K562 (cell line): ENCODE measurements at regions not wholly inside any gene's neighbourhood (a gene's known extent, or its start where the extent isn't known, plus 50 kb on each side); places are given as distances from the start of the nearest gene placed in this dataset.

Experiments used
- CBX3 ChIP-seq, 2 experiments: IDR thresholded peaks; 1 replicate in 1 of 2; 2 replicates in 1 of 2; pipeline ENCODE4 v1.6.1; 2012; ENCODE audit warnings: inconsistent platforms in 2 of 2, low read length in 2 of 2, borderline replicate concordance in 1 of 2, control low read depth in 1 of 2
- CSDE1 ChIP-seq, 2 experiments: fragments of 450-650 bp; IDR thresholded peaks; 2 replicates each; pipeline ENCODE4 v1.6.1; 2016; ENCODE audit warnings: mild to moderate bottlenecking in 1 of 2
- CTCF ChIP-seq, 3 experiments: IDR thresholded peaks in 2 of 3; conservative IDR thresholded peaks in 1 of 3; 2 replicates each; pipeline ENCODE4 v1.5.1; 2011 to 2012; ENCODE audit warnings: low read length in 3 of 3, mild to moderate bottlenecking in 3 of 3, control low read depth in 2 of 3, improper control_type of control experiment in 1 of 3, inconsistent platforms in 1 of 3, low read depth in 1 of 3, mixed read lengths in 1 of 3, moderate library complexity in 1 of 3; ENCODE audit not compliant: insufficient read depth in 2 of 3
- EZH2 ChIP-seq: IDR thresholded peaks from 2 replicates; pipeline ENCODE4 v1.6.1; 2012; ENCODE audit warnings: low read depth, mild to moderate bottlenecking, inconsistent platforms, low read length, borderline replicate concordance
- HDAC2 ChIP-seq: fragments of 450-650 bp; IDR thresholded peaks from 2 replicates; pipeline ENCODE4 v1.6.1; 2016; ENCODE audit warnings: mild to moderate bottlenecking
- XRCC5 ChIP-seq: fragments of 200-400 bp; formaldehyde crosslinking; IDR thresholded peaks from 2 replicates; pipeline ENCODE4 v1.6.1; 2017; ENCODE audit warnings: low read depth, mild to moderate bottlenecking, low read length
- ZBTB8A ChIP-seq: fragments of 450-650 bp; IDR thresholded peaks from 2 replicates; pipeline ENCODE4 v1.6.1; 2018; ENCODE audit warnings: mild to moderate bottlenecking, moderate library complexity; ENCODE audit not compliant: partially characterized antibody
- ZNF134 ChIP-seq: fragments of 250-450 bp; sonication (Bioruptor Pico); conservative IDR thresholded peaks from 2 replicates; pipeline ENCODE4 v1.4.0; 2020
- ZNF518B ChIP-seq: fragments of 250-450 bp; sonication (Bioruptor Pico); IDR thresholded peaks from 2 replicates; pipeline ENCODE4 v1.5.0; 2021; ENCODE audit warnings: mild to moderate bottlenecking, moderate library complexity
- ZNF830 ChIP-seq: fragments of 250-450 bp; sonication (Bioruptor Pico); IDR thresholded peaks from 2 replicates; pipeline ENCODE4 v1.5.0; 2021; ENCODE audit warnings: mild to moderate bottlenecking
- TF ChIP-seq, protein P1 (sequence below): sonication (generic); formaldehyde crosslinking; IDR thresholded peaks from 2 replicates; pipeline ENCODE4 v1.4.0; 2020; ENCODE audit warnings: mild to moderate bottlenecking, missing genetic modification reagents
- TF ChIP-seq, protein P2 (sequence below), 2 experiments: fragments of 450-650 bp; formaldehyde crosslinking in 1 of 2; IDR thresholded peaks; 2 replicates each; pipeline versions ENCODE4 v1.4.0 to v1.6.1; 2014 to 2020; ENCODE audit warnings: mild to moderate bottlenecking in 2 of 2, borderline replicate concordance in 1 of 2, low read depth in 1 of 2

DNA sequence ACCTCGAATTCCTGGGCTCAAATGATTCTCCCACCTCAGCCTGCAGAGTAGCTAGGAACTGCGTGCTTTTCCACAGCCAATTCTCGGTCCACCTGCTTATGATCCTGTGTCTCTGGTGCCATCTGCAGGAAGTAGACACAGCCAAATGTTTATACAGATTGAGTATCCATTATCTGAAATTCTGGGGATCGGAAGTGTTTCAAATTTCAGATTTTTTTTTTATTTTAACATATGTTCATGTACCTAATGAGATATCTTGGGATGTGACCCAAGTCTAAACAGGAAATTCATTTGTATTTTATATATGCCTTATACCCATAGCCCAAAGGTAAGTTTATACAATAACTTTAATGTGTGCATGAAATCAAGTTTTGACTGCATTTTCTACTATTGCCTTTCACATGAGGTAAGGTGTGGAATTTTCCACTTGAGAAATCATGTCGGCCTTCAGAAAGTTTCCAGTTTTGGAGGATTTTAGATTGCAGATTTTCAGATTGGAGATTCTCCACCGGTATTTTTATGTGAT lies 89.5 kb downstream of the ESM1 start (continued):
- TF ChIP-seq, protein P1, sequence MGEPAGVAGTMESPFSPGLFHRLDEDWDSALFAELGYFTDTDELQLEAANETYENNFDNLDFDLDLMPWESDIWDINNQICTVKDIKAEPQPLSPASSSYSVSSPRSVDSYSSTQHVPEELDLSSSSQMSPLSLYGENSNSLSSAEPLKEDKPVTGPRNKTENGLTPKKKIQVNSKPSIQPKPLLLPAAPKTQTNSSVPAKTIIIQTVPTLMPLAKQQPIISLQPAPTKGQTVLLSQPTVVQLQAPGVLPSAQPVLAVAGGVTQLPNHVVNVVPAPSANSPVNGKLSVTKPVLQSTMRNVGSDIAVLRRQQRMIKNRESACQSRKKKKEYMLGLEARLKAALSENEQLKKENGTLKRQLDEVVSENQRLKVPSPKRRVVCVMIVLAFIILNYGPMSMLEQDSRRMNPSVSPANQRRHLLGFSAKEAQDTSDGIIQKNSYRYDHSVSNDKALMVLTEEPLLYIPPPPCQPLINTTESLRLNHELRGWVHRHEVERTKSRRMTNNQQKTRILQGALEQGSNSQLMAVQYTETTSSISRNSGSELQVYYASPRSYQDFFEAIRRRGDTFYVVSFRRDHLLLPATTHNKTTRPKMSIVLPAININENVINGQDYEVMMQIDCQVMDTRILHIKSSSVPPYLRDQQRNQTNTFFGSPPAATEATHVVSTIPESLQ (CRISPR knock-in tag), result no peak
- TF ChIP-seq ZNF830 (CRISPR knock-in tag), result no peak
- TF ChIP-seq ZNF134 (CRISPR knock-in tag), result no peak
- TF ChIP-seq CSDE1 (IDR thresholded peaks at IDR 0.05), result no peak
- no peak for TF ChIP-seq HDAC2
- TF ChIP-seq EZH2, result no peak
- no peak for TF ChIP-seq XRCC5
- TF ChIP-seq CBX3 (IDR thresholded peaks at IDR 0.05; ENCODE audit: borderline replicate concordance in 1 of 2, low read length in 2 of 2), result no peak
- TF ChIP-seq, protein P2, sequence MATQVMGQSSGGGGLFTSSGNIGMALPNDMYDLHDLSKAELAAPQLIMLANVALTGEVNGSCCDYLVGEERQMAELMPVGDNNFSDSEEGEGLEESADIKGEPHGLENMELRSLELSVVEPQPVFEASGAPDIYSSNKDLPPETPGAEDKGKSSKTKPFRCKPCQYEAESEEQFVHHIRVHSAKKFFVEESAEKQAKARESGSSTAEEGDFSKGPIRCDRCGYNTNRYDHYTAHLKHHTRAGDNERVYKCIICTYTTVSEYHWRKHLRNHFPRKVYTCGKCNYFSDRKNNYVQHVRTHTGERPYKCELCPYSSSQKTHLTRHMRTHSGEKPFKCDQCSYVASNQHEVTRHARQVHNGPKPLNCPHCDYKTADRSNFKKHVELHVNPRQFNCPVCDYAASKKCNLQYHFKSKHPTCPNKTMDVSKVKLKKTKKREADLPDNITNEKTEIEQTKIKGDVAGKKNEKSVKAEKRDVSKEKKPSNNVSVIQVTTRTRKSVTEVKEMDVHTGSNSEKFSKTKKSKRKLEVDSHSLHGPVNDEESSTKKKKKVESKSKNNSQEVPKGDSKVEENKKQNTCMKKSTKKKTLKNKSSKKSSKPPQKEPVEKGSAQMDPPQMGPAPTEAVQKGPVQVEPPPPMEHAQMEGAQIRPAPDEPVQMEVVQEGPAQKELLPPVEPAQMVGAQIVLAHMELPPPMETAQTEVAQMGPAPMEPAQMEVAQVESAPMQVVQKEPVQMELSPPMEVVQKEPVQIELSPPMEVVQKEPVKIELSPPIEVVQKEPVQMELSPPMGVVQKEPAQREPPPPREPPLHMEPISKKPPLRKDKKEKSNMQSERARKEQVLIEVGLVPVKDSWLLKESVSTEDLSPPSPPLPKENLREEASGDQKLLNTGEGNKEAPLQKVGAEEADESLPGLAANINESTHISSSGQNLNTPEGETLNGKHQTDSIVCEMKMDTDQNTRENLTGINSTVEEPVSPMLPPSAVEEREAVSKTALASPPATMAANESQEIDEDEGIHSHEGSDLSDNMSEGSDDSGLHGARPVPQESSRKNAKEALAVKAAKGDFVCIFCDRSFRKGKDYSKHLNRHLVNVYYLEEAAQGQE (IDR thresholded peaks at IDR 0.05; ENCODE audit: borderline replicate concordance), result peak; percentile 22; the same call in 1 of the 2 replicates
- TF ChIP-seq, protein P2 (CRISPR knock-in tag; IDR thresholded peaks at IDR 0.05; ENCODE audit: low read depth), result no peak
- TF ChIP-seq CTCF (IDR thresholded peaks at IDR 0.05 in 2 of 3, conservative IDR thresholded peaks at IDR 0.05 in 1 of 3; ENCODE audit: insufficient read depth in 2 of 3, low read depth in 1 of 3, low read length in 3 of 3), result peak; percentile 25 to 58 (median 40); a peak in 3 of 6 replicates
- TF ChIP-seq ZNF518B (CRISPR knock-in tag), result no peak
- TF ChIP-seq ZBTB8A, result no peak
